ENCODE measurements at regions not wholly inside any gene's neighbourhood (a gene's known extent, or its start where the extent isn't known, plus 50 kb on each side); places are given as distances from the start of the nearest gene placed in this dataset.

DNA sequence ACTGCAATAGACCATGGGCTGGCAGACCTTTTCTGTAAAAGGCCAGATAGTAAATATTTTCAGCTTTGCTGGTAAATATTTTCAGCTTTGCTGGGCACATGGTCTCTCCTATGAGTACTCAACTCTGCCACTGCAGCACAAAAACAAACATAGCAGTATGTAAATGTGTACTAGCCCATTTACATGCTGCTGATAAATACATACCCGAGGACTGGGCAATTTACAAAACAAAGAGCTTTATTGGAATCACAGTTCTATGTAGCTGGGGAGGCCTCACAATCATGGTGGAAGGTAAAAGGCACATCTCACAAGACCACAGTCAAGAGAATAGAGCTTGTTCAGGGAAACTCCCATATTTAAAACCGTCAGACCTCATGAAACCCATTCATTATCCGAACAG, 793.0 kb downstream of the EDEM1 start:
- Histone ChIP-seq H3K27ac (no peak overlapping the region), H3K79me2 (ENCODE audit: low read depth) (no peaks in the 10 kb centered on the region), H3K4me3 (no peak overlapping the region), H2AFZ (no peak overlapping the region), H3K4me1 (replicated peaks; ENCODE audit: insufficient read depth) (no peaks in the 10 kb centered on the region), H3F3A (ENCODE audit: insufficient read depth, low read depth) (no peaks in the 10 kb centered on the region), H3K4me2 (no peak overlapping the region), H3K27me3 (ENCODE audit: insufficient read depth, low read depth) (no peaks in the 10 kb centered on the region), H4K20me1 (ENCODE audit: insufficient read depth) (no peaks in the 10 kb centered on the region), H3K9me3 (ENCODE audit: insufficient read depth, low read depth) (no peaks in the 10 kb centered on the region), H3K9me2 (ENCODE audit: insufficient read depth) (no peaks in the 10 kb centered on the region), H3K36me3 (ENCODE audit: low read depth) (no peaks in the 10 kb centered on the region)
- no TSS peak for BruUV-seq (replicated peaks)
- intact Hi-C loops (cut with micrococcal nuclease; ENCODE audit: unreplicated experiment): no loop called here
- ChIA-PET POLR2A (ENCODE audit: unreplicated experiment) (no interaction called here), CTCF (no interaction called here)
- DNase-seq: no peak
- no peak for TF ChIP-seq EZH2 (IDR thresholded peaks at IDR 0.05; ENCODE audit: low read depth)
- TF ChIP-seq CTCF (conservative IDR thresholded peaks at IDR 0.05): no peak

GRCh38 chr3:5994651-5995050, 807.1 kb downstream of the EDEM1 start:
- no peak for DNase-seq
- Histone ChIP-seq H3K36me3 (ENCODE audit: low read depth) (no peaks in the 10 kb centered on the region), H3K27ac (no peak overlapping the region), H3K27me3 (ENCODE audit: insufficient read depth, low read depth) (no peaks in the 10 kb centered on the region), H3F3A (ENCODE audit: insufficient read depth, low read depth) (no peaks in the 10 kb centered on the region), H3K4me2 (no peak overlapping the region), H3K9me3 (ENCODE audit: insufficient read depth, low read depth) (no peaks in the 10 kb centered on the region), H2AFZ (no peak overlapping the region), H3K79me2 (ENCODE audit: low read depth) (no peaks in the 10 kb centered on the region), H3K9me2 (ENCODE audit: insufficient read depth) (peaks cover 3% of the 10 kb centered on the region; the same call in 1 of the 2 replicates), H3K4me3 (no peak overlapping the region), H3K4me1 (replicated peaks; ENCODE audit: insufficient read depth) (no peaks in the 10 kb centered on the region), H4K20me1 (ENCODE audit: insufficient read depth) (no peaks in the 10 kb centered on the region)
- no TSS peak for BruUV-seq (replicated peaks)
- intact Hi-C loops (cut with micrococcal nuclease; ENCODE audit: unreplicated experiment): no loop called here
- TF ChIP-seq CTCF (conservative IDR thresholded peaks at IDR 0.05): no peak
- TF ChIP-seq EZH2 (IDR thresholded peaks at IDR 0.05; ENCODE audit: low read depth): no peak
- CTCF ChIA-PET: no interaction called here
- POLR2A ChIA-PET (ENCODE audit: unreplicated experiment): no interaction called here

DNA sequence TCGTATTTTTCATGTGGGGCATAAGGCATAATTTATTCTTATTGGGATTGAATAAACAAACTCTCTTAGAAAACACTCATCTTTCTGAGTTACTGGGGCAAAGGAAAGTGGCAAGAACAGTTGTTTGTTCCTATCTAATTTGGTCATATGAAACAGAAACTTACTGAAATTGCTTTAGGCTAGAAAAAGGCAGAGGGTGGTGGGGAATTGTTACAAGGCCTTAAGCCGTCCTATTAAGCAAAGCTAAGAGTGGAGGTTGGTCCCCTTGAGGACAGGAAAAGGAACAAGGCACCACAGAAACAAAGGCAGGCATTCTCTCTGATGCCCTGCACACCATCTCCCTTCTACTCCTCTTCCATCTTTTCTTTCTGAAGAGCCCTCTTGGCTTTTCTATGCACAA, 830.9 kb downstream of the EDEM1 start:
- TF ChIP-seq EZH2 (IDR thresholded peaks at IDR 0.05; ENCODE audit: low read depth) (no peak), CTCF (conservative IDR thresholded peaks at IDR 0.05) (no peak)
- POLR2A ChIA-PET (ENCODE audit: unreplicated experiment): no interaction called here
- Histone ChIP-seq H2AFZ (no peak overlapping the region), H3F3A (ENCODE audit: insufficient read depth, low read depth) (no peaks in the 10 kb centered on the region), H3K9me2 (ENCODE audit: insufficient read depth) (no peaks in the 10 kb centered on the region), H3K4me1 (replicated peaks; ENCODE audit: insufficient read depth) (no peaks in the 10 kb centered on the region), H3K27me3 (ENCODE audit: insufficient read depth, low read depth) (no peaks in the 10 kb centered on the region), H3K36me3 (ENCODE audit: low read depth) (no peaks in the 10 kb centered on the region), H3K79me2 (ENCODE audit: low read depth) (no peaks in the 10 kb centered on the region), H3K4me3 (no peak overlapping the region), H4K20me1 (ENCODE audit: insufficient read depth) (no peaks in the 10 kb centered on the region), H3K27ac (no peak overlapping the region), H3K4me2 (no peak overlapping the region), H3K9me3 (ENCODE audit: insufficient read depth, low read depth) (no peaks in the 10 kb centered on the region)
- CTCF ChIA-PET: no interaction called here
- DNase-seq: no peak
- no TSS peak for BruUV-seq (replicated peaks)
- intact Hi-C loops (cut with micrococcal nuclease; ENCODE audit: unreplicated experiment): no loop called here
